Duodenal mucosa (tissue), 2 donors: ENCODE measurements at regions not wholly inside any gene's neighbourhood (a gene's known extent, or its start where the extent isn't known, plus 50 kb on each side); places are given as distances from the start of the nearest gene placed in this dataset.
"Not testable (repeated sequence)": the region's sequence is repeated elsewhere in the genome, so short reads cannot be mapped to it uniquely, and the experiment has no call there.

Source experiments
- H3K27ac ChIP-seq: one replicate; pipeline ENCODE4 v1.7.0; 2013; ENCODE audit warnings: low read depth, low read length
- H3K27me3 ChIP-seq, 2 donors: one replicate each; pipeline ENCODE4 v1.7.0; 2013; ENCODE audit warnings: low read length in 2 of 2, control low read depth in 1 of 2; ENCODE audit not compliant: insufficient read depth in 2 of 2, control insufficient read depth in 1 of 2
- H3K36me3 ChIP-seq, 2 donors: one replicate each; pipeline ENCODE4 v1.7.0; 2013; ENCODE audit warnings: low read length in 2 of 2, control low read depth in 1 of 2; ENCODE audit not compliant: insufficient read depth in 2 of 2, control insufficient read depth in 1 of 2
- H3K4me1 ChIP-seq, 2 donors: one replicate each; pipeline ENCODE4 v1.7.0; 2013; ENCODE audit warnings: low read length in 2 of 2, control low read depth in 1 of 2; ENCODE audit not compliant: insufficient read depth in 2 of 2, control insufficient read depth in 1 of 2
- H3K4me3 ChIP-seq, 2 donors: one replicate each; pipeline ENCODE4 v1.7.0; 2013; ENCODE audit warnings: low read length in 2 of 2, low read depth in 1 of 2
- H3K9ac ChIP-seq, 2 donors: one replicate each; pipeline ENCODE4 v1.7.0; 2013; ENCODE audit warnings: low read length in 2 of 2, low read depth in 1 of 2
- H3K9me3 ChIP-seq, 2 donors: one replicate each; pipeline ENCODE4 v1.7.0; 2013; ENCODE audit warnings: low read length in 2 of 2, control low read depth in 1 of 2; ENCODE audit not compliant: control insufficient read depth in 1 of 2

DNA sequence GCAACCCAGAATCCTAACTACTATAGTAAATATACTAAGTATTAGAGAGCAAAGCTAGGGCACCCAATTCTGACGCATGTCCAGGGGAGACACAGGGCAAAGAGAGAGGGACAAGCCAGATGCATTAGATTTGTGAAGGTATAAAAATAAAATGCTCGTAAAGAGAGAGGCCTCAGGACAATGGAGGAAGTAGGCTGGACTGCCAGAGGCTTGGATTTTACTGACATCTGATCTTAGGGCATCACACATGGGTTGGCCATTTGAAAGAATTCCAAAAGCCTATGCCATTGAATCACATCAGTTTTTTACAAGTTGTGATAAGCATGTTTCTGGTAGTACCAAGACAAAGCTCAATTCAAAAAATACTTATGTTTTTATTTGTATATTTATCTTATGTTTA lies 149.3 kb upstream of the MSX2 start:
- Histone ChIP-seq H3K27me3 (no peaks in the 10 kb centered on the region), H3K9me3 (no peaks in the 10 kb centered on the region), H3K27ac (no peak overlapping the region), H3K4me1 (peaks cover 0 to 4% of the 10 kb centered on the region in 2 donors), H3K9ac (no peak overlapping the region), H3K36me3 (no peaks in the 10 kb centered on the region), H3K4me3 (no peak overlapping the region)

DNA sequence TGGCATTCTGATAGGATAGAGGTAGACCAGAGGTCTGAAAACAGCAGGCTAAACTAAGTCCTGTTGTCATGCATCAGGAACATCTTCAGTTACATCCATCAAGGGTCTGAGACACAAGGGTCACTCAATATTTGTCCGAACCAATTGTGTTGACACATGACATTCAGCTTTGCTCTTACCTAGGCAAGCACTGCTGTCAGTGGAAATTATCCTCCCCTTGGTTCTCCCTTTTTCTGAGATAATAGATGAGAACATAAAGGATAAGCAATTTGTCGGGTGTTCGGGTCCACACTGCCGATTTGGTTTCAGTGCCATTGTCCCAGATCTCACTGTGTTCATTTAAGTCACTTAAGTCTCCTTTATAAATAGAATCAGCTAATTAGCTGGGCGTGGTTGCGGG lies 148.3 kb upstream of the MSX2 start:
- no peak overlapping the region for H3K4me3 ChIP-seq
- no peaks in the 10 kb centered on the region for H3K36me3 ChIP-seq
- H3K9ac ChIP-seq, result no peak overlapping the region
- H3K27me3 ChIP-seq, result no peaks in the 10 kb centered on the region
- no peak overlapping the region for H3K27ac ChIP-seq
- H3K4me1 ChIP-seq, result peaks cover 0 to 4% of the 10 kb centered on the region in 2 donors
- no peaks in the 10 kb centered on the region for H3K9me3 ChIP-seq

DNA sequence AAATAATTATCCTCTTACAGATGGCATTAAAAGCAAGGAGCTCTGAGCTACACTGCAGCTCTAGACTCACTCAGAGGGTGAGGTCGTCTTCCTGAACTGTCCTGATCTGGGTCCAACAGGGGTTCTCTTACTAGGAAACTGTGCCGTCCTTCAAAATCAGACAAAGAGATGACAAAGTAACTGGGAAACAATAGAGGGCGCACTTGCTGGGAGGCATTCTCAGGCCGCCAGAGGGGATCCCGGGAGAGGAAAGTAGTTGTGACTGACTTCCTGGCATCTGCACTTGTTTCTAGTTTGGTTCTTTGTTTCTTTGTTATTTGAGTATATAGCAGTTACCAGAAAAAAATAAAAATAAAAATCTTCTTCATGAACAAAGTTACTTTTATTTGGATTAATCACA lies 142.9 kb upstream of the MSX2 start:
- Histone ChIP-seq H3K27ac (no peak overlapping the region), H3K4me3 (no peak overlapping the region), H3K9me3 (peaks cover 0 to 3% of the 10 kb centered on the region in 2 donors), H3K4me1 (no peaks in the 10 kb centered on the region), H3K9ac (no peak overlapping the region), H3K27me3 (no peaks in the 10 kb centered on the region), H3K36me3 (no peaks in the 10 kb centered on the region)

DNA sequence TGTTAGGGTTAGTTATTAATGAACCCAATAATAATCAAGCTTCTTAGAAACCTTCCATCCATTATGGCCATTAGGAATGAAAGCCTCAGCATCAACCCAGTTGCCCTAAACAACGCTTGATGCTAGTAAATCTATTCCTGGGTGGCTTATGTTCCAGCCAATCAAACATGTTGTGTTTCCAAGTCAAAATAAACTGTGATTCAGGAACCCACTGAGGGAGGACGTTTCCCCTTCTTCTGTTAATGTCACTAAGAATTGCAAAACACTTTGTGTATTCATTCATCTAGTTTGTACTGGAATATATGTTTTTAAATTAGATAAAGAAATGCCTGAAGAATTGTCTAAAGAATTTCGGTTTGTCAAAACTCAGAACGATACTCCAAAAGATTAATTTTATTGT lies 142.5 kb upstream of the MSX2 start:
- Histone ChIP-seq H3K27ac (no peak overlapping the region), H3K9me3 (peaks cover 0 to 3% of the 10 kb centered on the region in 2 donors), H3K27me3 (no peaks in the 10 kb centered on the region), H3K36me3 (no peaks in the 10 kb centered on the region), H3K9ac (no peak overlapping the region), H3K4me1 (no peaks in the 10 kb centered on the region), H3K4me3 (no peak overlapping the region)

DNA sequence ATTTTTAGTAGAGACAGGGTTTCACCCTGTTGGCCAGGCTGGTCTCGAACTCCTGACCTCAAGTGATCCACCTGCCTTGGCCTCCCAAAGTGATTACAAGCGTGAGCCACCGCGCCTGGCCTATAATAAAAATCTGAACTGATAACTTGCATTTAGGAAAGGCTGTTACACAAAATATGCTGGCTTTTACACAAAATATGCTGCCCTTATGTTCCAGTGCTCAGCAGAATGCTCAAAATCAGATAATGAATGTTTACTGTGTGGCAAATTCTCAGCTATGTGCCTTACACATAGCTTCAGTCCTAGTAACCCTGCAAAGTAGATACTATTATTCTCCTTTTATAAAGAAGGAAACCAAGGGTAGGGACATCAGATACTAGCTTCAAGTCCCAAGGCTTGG lies 141.3 kb upstream of the MSX2 start:
- H3K4me3 ChIP-seq, result no peak overlapping the region
- H3K9me3 ChIP-seq, result peaks cover 0 to 3% of the 10 kb centered on the region in 2 donors
- H3K9ac ChIP-seq, result no peak overlapping the region
- H3K27me3 ChIP-seq, result no peaks in the 10 kb centered on the region
- H3K36me3 ChIP-seq, result no peaks in the 10 kb centered on the region
- H3K27ac ChIP-seq, result no peak overlapping the region
- no peaks in the 10 kb centered on the region for H3K4me1 ChIP-seq

DNA sequence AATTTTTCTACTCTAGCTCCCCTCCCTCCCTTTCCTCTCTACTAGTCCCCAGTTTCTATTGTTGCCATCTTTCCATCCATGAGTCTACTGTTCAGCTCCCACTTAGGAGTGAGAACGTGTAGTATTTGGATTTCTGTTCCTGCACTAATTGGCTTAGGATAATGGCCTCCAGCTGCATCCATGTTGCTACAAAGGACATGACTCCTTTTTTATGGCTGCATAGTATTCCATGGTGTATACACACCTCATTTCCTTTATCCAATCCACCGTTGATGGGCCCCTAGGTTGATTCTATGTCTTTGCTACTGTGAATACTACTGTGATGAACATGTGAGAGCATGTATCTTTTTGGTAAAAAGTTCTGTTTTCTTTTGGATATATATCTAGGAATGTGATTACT lies 138.9 kb upstream of the MSX2 start:
- no peaks in the 10 kb centered on the region for H3K4me1 ChIP-seq
- no peaks in the 10 kb centered on the region for H3K36me3 ChIP-seq
- H3K9ac ChIP-seq, result no peak overlapping the region
- H3K4me3 ChIP-seq, result no peak overlapping the region
- H3K27me3 ChIP-seq, result no peaks in the 10 kb centered on the region
- H3K27ac ChIP-seq, result no peak overlapping the region
- peaks cover 0 to 3% of the 10 kb centered on the region in 2 donors for H3K9me3 ChIP-seq

DNA sequence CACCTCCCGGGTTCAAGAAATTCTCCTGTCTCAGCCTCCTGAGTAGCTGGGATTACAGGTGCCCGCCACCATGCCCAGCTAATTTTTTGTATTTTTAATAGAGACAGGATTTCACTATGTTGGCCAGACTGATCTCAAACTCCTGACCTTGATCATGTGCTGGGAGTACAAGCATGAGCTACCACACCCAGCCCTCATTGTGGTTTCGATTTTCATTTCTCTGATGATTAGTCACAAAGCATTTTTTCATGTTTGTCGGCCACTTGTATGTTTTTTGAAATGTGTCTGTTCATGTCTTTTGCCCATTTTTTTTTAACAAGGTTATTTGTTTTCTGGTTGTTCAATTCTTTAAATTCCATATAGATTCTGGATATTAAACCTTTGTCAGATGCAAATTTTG lies 138.2 kb upstream of the MSX2 start:
- H3K27me3 ChIP-seq, H3K27ac ChIP-seq, H3K9ac ChIP-seq, H3K36me3 ChIP-seq, H3K4me1 ChIP-seq, H3K9me3 ChIP-seq, H3K4me3 ChIP-seq: not testable (repeated sequence)

DNA sequence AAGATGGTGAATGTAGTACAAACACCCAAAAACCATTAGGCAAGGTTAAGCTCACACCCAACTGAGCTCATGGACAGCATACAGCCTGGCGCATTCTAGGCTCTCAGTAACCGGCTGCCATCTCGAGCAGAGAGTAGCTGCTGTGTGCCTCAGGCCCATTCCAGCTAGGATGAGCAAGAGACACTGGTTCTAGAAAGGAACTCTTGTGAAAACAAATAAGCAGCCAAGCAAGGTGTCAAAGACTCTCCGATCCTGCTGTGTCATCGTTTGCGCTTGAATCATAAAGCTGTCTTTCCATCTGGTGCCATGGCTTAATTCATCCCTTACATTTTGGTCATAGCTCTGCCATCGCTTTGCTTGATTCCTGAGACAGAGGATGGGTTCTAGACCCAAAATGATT lies 135.4 kb upstream of the MSX2 start:
- Histone ChIP-seq H3K27me3 (no peaks in the 10 kb centered on the region), H3K9ac (no peak overlapping the region), H3K9me3 (peaks cover 0 to 3% of the 10 kb centered on the region in 2 donors), H3K27ac (no peak overlapping the region), H3K36me3 (no peaks in the 10 kb centered on the region), H3K4me3 (no peak overlapping the region), H3K4me1 (no peaks in the 10 kb centered on the region)

DNA sequence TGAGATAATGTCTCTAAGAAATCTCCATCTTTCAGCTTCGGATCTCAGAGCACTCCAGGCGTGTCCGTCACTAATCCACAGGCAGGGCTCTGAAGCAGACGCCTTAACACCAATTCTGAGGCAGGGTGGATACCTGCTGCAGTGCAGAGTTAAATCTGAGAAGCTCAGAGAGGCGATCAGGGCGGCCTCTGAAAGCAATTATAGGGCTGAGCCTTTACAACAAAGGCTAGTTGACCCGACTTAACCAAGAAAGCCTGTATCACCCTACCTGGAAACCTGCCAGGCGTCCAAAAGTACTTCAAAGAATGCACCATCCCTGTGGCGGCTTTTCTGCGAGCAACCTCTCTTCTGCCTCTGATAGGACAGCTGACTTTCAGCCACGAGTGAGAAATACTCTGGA lies 134.8 kb upstream of the MSX2 start:
- Histone ChIP-seq H3K4me3 (no peak overlapping the region), H3K9ac (no peak overlapping the region), H3K9me3 (peaks cover 0 to 3% of the 10 kb centered on the region in 2 donors), H3K27ac (no peak overlapping the region), H3K27me3 (no peaks in the 10 kb centered on the region), H3K36me3 (no peaks in the 10 kb centered on the region), H3K4me1 (no peaks in the 10 kb centered on the region)

DNA sequence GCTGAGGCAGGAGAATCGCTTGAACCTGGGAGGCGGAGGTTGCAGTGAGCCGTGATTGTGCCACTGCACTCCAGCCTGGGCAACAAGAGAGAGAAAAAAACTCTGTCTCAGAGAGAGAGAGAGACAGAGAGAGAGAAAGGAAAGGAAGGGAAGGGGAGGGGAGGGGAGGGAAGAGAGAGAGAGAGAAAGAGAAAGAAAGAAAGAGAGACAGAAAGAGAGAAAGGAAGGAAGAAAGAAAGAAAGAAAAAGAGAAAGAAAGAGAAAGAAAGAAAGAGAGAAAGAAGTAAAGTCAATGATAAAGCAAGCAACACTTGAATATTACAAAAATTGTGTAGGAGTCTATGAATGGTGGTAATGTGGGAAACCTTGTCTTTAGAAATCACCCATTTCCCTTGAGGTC lies 133.6 kb upstream of the MSX2 start:
- Histone ChIP-seq H3K27me3 (no peaks in the 10 kb centered on the region), H3K9ac (no peak overlapping the region), H3K9me3 (no peaks in the 10 kb centered on the region), H3K4me3 (no peak overlapping the region), H3K4me1 (no peaks in the 10 kb centered on the region), H3K36me3 (no peaks in the 10 kb centered on the region), H3K27ac (no peak overlapping the region)

DNA sequence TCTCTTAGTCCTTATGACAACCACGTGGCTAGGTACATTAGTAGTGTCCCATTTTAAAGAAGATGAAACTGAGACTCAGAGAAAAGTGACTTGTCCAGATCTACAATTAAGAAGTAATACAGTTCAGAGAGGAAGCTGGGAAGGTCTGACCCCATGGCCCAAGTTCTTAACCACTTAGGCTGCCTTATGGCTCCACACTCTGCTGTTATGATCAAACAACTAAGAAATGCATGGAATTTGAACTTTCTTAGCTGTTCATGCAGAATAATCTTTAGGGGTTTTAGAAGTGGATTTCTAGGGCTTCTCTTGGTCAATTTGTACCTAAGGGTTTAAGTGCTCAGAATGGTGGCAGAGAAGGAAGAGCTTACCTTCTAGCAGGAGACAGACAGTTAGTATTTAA lies 128.0 kb upstream of the MSX2 start:
- H3K27ac ChIP-seq, result no peak overlapping the region
- H3K9ac ChIP-seq, result no peak overlapping the region
- H3K4me3 ChIP-seq, result no peak overlapping the region
- H3K27me3 ChIP-seq, result no peaks in the 10 kb centered on the region
- peaks cover 8 to 11% of the 10 kb centered on the region in 2 donors for H3K4me1 ChIP-seq
- no peaks in the 10 kb centered on the region for H3K9me3 ChIP-seq
- H3K36me3 ChIP-seq, result no peaks in the 10 kb centered on the region
